Nephron (organoid): ENCODE measurements at regions not wholly inside any gene's neighbourhood (a gene's known extent, or its start where the extent isn't known, plus 50 kb on each side); places are given as distances from the start of the nearest gene placed in this dataset.
"Not testable (repeated sequence)": the region's sequence is repeated elsewhere in the genome, so short reads cannot be mapped to it uniquely, and the experiment has no call there.

Experiments
- H3K27ac Mint-ChIP-seq, 3 experiments: 2 replicates each; pipeline ENCODE4 v1.8.0; 2020; ENCODE audit warnings: mixed read lengths in 3 of 3, mild to moderate bottlenecking in 2 of 3, moderate library complexity in 1 of 3
- H3K27me3 Mint-ChIP-seq: 2 replicates; pipeline ENCODE4 v1.8.0; 2021; ENCODE audit warnings: low read depth, mild to moderate bottlenecking, moderate library complexity, mixed read lengths
- H3K36me3 Mint-ChIP-seq: 2 replicates; pipeline ENCODE4 v1.8.0; 2020; ENCODE audit warnings: low read depth, mixed read lengths
- H3K4me1 Mint-ChIP-seq: 2 replicates; pipeline ENCODE4 v1.8.0; 2020; ENCODE audit warnings: mixed read lengths
- H3K4me3 Mint-ChIP-seq, 3 experiments: 2 replicates each; pipeline ENCODE4 v1.8.0; 2020; ENCODE audit warnings: mild to moderate bottlenecking in 3 of 3, mixed read lengths in 3 of 3, moderate library complexity in 2 of 3
- H3K9me3 Mint-ChIP-seq: 2 replicates; pipeline ENCODE4 v1.8.0; 2020; ENCODE audit warnings: mixed read lengths
- TF ChIP-seq, protein P1 (sequence below), 3 experiments: fragments of 200-600 bp; sonication (generic); IDR thresholded peaks; one replicate each; pipeline ENCODE4 v1.5.0; 2021; ENCODE audit warnings: antibody characterized with exemption in 3 of 3; ENCODE audit not compliant: unreplicated experiment in 3 of 3

DNA sequence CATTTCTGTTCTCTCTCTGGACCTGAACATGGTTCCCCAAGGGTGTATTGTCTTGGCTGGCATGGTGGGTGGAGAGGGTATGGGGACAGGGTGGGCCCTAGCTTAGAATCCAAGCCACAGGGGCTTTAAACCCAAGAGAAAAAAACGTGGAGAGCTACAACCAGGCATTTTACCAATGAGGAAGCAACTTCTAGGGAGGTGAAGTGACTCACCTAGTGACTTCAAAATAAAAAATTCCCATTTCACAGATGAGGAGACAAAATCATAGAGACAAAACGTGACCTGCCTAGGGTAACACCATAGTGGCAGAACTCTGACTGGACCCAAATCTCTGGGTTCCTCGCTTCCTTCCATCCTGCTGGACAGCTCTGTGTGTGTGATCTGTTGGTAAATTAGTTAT, 216.8 kb downstream of the RPLP1 start:
- Mint-ChIP-seq H3K4me3 (no peak overlapping the region), H3K9me3 (no peaks in the 10 kb centered on the region), H3K27me3 (peaks cover 22% of the 10 kb centered on the region), H3K36me3 (no peaks in the 10 kb centered on the region), H3K4me1 (peaks cover 56% of the 10 kb centered on the region), H3K27ac (peak overlapping the region in 1 of 3 experiments; percentile 67)
- TF ChIP-seq, protein P1, sequence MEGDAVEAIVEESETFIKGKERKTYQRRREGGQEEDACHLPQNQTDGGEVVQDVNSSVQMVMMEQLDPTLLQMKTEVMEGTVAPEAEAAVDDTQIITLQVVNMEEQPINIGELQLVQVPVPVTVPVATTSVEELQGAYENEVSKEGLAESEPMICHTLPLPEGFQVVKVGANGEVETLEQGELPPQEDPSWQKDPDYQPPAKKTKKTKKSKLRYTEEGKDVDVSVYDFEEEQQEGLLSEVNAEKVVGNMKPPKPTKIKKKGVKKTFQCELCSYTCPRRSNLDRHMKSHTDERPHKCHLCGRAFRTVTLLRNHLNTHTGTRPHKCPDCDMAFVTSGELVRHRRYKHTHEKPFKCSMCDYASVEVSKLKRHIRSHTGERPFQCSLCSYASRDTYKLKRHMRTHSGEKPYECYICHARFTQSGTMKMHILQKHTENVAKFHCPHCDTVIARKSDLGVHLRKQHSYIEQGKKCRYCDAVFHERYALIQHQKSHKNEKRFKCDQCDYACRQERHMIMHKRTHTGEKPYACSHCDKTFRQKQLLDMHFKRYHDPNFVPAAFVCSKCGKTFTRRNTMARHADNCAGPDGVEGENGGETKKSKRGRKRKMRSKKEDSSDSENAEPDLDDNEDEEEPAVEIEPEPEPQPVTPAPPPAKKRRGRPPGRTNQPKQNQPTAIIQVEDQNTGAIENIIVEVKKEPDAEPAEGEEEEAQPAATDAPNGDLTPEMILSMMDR (IDR thresholded peaks at IDR 0.05; ENCODE audit: unreplicated experiment in 3 of 3): no peak

DNA sequence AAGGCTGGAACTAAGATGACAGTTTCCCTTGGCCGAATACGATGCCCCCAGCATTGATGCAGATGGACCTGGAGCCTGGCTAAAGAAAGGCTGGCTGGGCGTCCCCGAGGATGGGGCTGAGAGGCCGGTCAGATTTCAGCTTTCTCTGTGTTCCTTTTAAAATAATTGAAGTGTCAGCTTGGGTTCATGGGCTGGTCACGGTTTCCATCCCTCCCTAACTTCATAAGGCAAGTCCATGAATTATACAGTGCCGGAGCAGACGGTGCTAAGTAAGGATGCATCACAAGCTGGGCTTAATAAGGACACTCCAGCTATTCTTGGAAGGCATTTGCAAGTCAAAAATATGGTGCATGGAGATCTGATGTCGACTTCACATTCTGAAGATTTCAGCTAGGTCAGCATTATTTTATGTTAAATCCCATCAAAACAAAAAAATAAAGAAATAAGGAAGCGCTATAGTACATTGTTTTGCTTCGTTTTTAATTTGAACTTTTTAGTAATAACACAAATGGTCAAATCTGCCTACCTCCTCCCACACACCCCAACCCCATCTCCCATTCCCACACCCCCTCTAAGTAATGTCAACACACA, 220.8 kb downstream of the RPLP1 start:
- Mint-ChIP-seq H3K9me3 (no peaks in the 10 kb centered on the region), H3K27ac (peak overlapping the region in 1 of 3 experiments; percentile 43), H3K36me3 (no peaks in the 10 kb centered on the region), H3K27me3 (peaks cover 36% of the 10 kb centered on the region), H3K4me1 (peaks cover 39% of the 10 kb centered on the region), H3K4me3 (no peak overlapping the region)
- TF ChIP-seq, protein P1 (IDR thresholded peaks at IDR 0.05; ENCODE audit: unreplicated experiment in 3 of 3): no peak

DNA sequence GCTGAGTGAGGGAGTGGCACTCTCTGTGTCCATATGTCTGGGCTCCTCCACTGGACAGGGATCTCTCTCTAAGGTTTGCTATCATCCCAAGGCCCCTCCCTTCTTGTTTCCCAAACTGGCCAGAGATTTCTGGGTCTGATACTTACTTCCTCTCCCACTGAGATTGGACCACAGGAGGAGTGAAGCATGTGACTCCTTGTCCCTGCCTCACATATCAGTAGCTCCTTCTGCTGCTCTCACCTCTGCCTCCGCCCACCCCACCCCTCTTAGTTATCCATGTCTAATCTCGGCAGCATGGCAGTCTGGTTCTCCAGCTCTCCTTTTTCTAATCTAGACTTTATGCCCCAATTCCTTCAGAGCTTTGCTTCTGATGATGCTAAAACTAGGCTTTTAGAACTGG, 223.1 kb downstream of the RPLP1 start:
- no peaks in the 10 kb centered on the region for H3K36me3 Mint-ChIP-seq
- TF ChIP-seq, protein P1 (IDR thresholded peaks at IDR 0.05; ENCODE audit: unreplicated experiment in 3 of 3): no peak

DNA sequence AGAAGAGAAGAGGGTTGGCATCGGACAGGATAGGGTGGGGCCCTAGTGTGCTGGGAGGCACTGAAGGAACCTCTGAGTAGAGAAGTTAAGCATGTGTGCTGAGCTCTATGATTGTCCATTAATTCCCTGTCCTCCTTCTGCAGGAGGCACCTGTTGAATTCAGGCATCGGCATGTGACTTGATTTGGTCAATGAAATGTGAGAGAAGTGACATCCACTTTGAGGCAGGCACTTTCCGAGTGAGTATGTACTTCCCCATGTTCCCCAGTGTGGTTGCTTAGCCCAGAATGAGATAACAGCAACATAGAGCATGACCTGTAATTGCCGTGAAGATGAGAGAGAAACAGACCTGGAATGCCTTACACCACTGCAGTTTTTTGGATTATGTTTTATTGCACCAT, 224.8 kb downstream of the RPLP1 start:
- peaks cover 33% of the 10 kb centered on the region for H3K27me3 Mint-ChIP-seq
- H3K4me3 Mint-ChIP-seq: no peak overlapping the region
- H3K27ac Mint-ChIP-seq: no peak overlapping the region
- peaks cover 28% of the 10 kb centered on the region for H3K4me1 Mint-ChIP-seq
- H3K9me3 Mint-ChIP-seq: peaks cover 3% of the 10 kb centered on the region
- H3K36me3 Mint-ChIP-seq: no peaks in the 10 kb centered on the region
- TF ChIP-seq, protein P1 (IDR thresholded peaks at IDR 0.05; ENCODE audit: unreplicated experiment in 3 of 3): no peak

More for the DNA sequence above, 223.1 kb downstream of the RPLP1 start:
- Mint-ChIP-seq H3K4me3 (no peak overlapping the region), H3K9me3 (peaks cover 3% of the 10 kb centered on the region), H3K27me3 (peaks cover 39% of the 10 kb centered on the region), H3K4me1 (peaks cover 31% of the 10 kb centered on the region), H3K27ac (no peak overlapping the region)

DNA sequence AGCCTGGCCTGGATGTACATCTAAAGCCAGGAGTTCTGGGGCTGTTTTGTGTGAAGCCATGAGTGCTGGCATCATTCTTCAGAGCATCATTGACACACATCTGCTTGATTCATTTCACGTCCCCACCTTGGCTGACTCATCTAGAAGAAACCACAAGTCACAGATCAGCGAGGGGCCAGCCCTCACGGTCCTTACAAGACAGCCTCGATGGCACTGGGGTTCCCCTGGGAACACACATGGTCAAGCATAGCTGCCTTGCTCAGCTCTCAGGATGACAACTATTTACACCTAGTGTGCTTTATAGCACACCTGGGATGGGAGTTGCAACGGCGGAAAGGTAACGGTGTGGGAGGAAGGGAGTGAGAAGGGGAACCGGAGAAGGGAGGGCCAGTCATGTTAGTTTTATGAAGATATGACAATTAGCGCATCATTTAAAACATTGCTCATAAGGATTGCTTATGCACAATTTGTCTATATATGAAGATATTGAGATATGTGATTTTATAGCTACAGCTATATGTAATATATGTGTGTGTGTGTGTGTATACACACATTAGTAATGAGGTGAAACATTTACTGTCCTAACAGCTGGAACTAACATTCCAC, 227.1 kb downstream of the RPLP1 start:
- peaks cover 31% of the 10 kb centered on the region for H3K27me3 Mint-ChIP-seq
- H3K9me3 Mint-ChIP-seq: peaks cover 9% of the 10 kb centered on the region
- H3K4me3 Mint-ChIP-seq: no peak overlapping the region
- no peak overlapping the region for H3K27ac Mint-ChIP-seq
- no peaks in the 10 kb centered on the region for H3K36me3 Mint-ChIP-seq
- H3K4me1 Mint-ChIP-seq: peaks cover 9% of the 10 kb centered on the region
- TF ChIP-seq, protein P1 (IDR thresholded peaks at IDR 0.05; ENCODE audit: unreplicated experiment in 3 of 3): no peak

DNA sequence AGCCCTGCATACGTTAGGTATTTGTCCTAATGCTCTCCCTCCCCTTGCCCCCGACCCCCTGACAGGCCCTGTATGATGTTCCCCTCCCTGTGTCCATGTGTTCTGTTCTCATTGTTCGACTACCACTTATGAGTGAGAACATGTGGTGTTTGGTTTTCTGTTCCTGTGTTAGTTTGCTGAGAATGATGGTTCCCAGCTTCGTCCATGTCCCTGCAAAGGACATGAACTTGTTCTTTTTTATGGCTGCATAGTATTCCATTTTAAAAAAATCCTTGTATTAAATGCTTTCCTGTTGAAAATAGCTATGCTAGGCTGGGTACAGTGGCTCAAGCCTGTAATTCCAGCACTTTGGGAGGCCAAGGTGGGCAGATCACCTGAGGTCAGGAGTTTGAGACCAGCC, 232.2 kb downstream of the RPLP1 start:
- H3K4me1 Mint-ChIP-seq, H3K27ac Mint-ChIP-seq, H3K4me3 Mint-ChIP-seq, H3K36me3 Mint-ChIP-seq: not testable (repeated sequence)
- Mint-ChIP-seq H3K9me3 (peaks cover 28% of the 10 kb centered on the region), H3K27me3 (peaks cover 14% of the 10 kb centered on the region)
